ENCODE measurements at regions not wholly inside any gene's neighbourhood (a gene's known extent, or its start where the extent isn't known, plus 50 kb on each side); places are given as distances from the start of the nearest gene placed in this dataset.

DNA sequence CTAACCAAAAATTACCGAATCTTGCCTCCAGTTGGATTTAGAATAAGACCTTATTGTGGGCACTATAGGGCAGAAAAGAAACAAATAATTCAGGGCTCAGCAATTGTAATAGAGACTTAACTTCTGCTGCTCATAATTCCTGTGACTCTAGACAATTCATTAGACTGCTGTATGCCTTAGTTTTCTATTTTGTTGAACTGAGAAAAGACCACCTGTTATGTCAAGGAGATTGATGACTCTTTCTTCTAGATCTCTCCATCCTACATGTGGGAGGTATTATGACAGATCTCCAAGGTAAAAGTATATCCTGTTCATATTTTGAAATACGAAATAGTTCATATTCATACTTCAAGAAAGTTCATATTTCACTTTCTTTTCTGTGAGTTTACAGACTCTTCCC, 605.1 kb downstream of the PSAT1 start:
- no peak for TF ChIP-seq SUZ12 (IDR thresholded peaks at IDR 0.05)
- no peak for TF ChIP-seq L3MBTL2 (conservative IDR thresholded peaks at IDR 0.05)
- TF ChIP-seq FOXK2 (IDR thresholded peaks at IDR 0.05), result no peak
- TF ChIP-seq ELF4 (IDR thresholded peaks at IDR 0.05), result no peak
- no peak for TF ChIP-seq SP1 (IDR thresholded peaks at IDR 0.05)
- TF ChIP-seq TARDBP (IDR thresholded peaks at IDR 0.05), result no peak
- no peak for TF ChIP-seq FOXM1 (IDR thresholded peaks at IDR 0.05; ENCODE audit: borderline replicate concordance)
- no peak for TF ChIP-seq HDGF (IDR thresholded peaks at IDR 0.05; ENCODE audit: borderline replicate concordance)
- no peak for TF ChIP-seq NFRKB (IDR thresholded peaks at IDR 0.05)
- no peak for TF ChIP-seq LEF1 (IDR thresholded peaks at IDR 0.05; ENCODE audit: borderline replicate concordance)
- no peak for TF ChIP-seq BHLHE40 (IDR thresholded peaks at IDR 0.05; ENCODE audit: borderline replicate concordance)
- TF ChIP-seq FOXA1 (IDR thresholded peaks at IDR 0.05), result no peak
- no peak for TF ChIP-seq ARNT (IDR thresholded peaks at IDR 0.05)
